ENCODE measurements at regions not wholly inside any gene's neighbourhood (a gene's known extent, or its start where the extent isn't known, plus 50 kb on each side); places are given as distances from the start of the nearest gene placed in this dataset.

GRCh38 chr16:55008836-55009510, 78.3 kb downstream of the IRX5 start:
- no peak overlapping the region for H3K18ac ChIP-seq (ENCODE audit: low read depth in 1 of 2, low read length in 2 of 2)
- H3K4me1 ChIP-seq (ENCODE audit: control insufficient read depth, insufficient read depth, low read depth, low read length) = no peaks in the 10 kb centered on the region
- peaks cover 10 to 14% of the 10 kb centered on the region in 2 experiments for H3K27me3 ChIP-seq (ENCODE audit: control insufficient read depth in 1 of 2, insufficient read depth in 1 of 2, low read length in 2 of 2)
- no peak overlapping the region for H3K4me2 ChIP-seq (ENCODE audit: low read length, poor library complexity, severe bottlenecking)
- no peak overlapping the region for H3K14ac ChIP-seq (ENCODE audit: low read length in 2 of 2)
- no peak overlapping the region for H2BK12ac ChIP-seq (ENCODE audit: low read length in 2 of 2)
- H3K4ac ChIP-seq (ENCODE audit: low read depth in 1 of 2, low read length in 2 of 2) = no peak overlapping the region
- 82% methylated on average over 14 of the region's 15 CpGs for WGBS
- H2BK15ac ChIP-seq (ENCODE audit: low read depth, poor library complexity, severe bottlenecking) = no peak overlapping the region
- H3K4me3 ChIP-seq (ENCODE audit: insufficient read depth in 1 of 2, low read depth in 1 of 2, low read length in 2 of 2) = no peak overlapping the region
- H3K79me1 ChIP-seq (replicated peaks; ENCODE audit: low read length, poor library complexity, severe bottlenecking) = no peaks in the 10 kb centered on the region
- no peak overlapping the region for H4K91ac ChIP-seq (ENCODE audit: low read length)
- no peak overlapping the region for H3K9ac ChIP-seq (ENCODE audit: low read length)
- no peak overlapping the region for H2BK5ac ChIP-seq (ENCODE audit: low read depth, low read length, poor library complexity, severe bottlenecking)
- no peak for DNase-seq
- H4K8ac ChIP-seq (ENCODE audit: low read length) = no peak overlapping the region
- no peak overlapping the region for H2AFZ ChIP-seq (ENCODE audit: low read depth, low read length)
- no peak overlapping the region for H3K23ac ChIP-seq (ENCODE audit: low read length in 2 of 2)
- no peaks in the 10 kb centered on the region for H3K9me3 ChIP-seq (ENCODE audit: control insufficient read depth, low read length)
- no peaks in the 10 kb centered on the region for H3K36me3 ChIP-seq (ENCODE audit: control insufficient read depth in 1 of 2, insufficient read depth in 2 of 2, low read depth in 1 of 2, low read length in 2 of 2)
- no peak overlapping the region for H2AK5ac ChIP-seq (ENCODE audit: low read length, severe bottlenecking)
- no peak overlapping the region for H3K27ac ChIP-seq (ENCODE audit: low read length, poor library complexity, severe bottlenecking)
- no peak overlapping the region for H2BK120ac ChIP-seq (ENCODE audit: low read depth, low read length)

GRCh38 chr16:55009581-55009980, 78.9 kb downstream of the IRX5 start:
- no peak overlapping the region for H2BK5ac ChIP-seq (ENCODE audit: low read depth, low read length, poor library complexity, severe bottlenecking)
- no peaks in the 10 kb centered on the region for H3K79me1 ChIP-seq (replicated peaks; ENCODE audit: low read length, poor library complexity, severe bottlenecking)
- H2AFZ ChIP-seq (ENCODE audit: low read depth, low read length) = no peak overlapping the region
- no peak overlapping the region for H3K4me3 ChIP-seq (ENCODE audit: insufficient read depth in 1 of 2, low read depth in 1 of 2, low read length in 2 of 2)
- no peak overlapping the region for H3K23ac ChIP-seq (ENCODE audit: low read length in 2 of 2)
- no peak overlapping the region for H2BK120ac ChIP-seq (ENCODE audit: low read depth, low read length)
- no peak overlapping the region for H2AK5ac ChIP-seq (ENCODE audit: low read length, severe bottlenecking)
- no peaks in the 10 kb centered on the region for H3K9me3 ChIP-seq (ENCODE audit: control insufficient read depth, low read length)
- no peak overlapping the region for H3K18ac ChIP-seq (ENCODE audit: low read depth in 1 of 2, low read length in 2 of 2)
- no peak overlapping the region for H2BK15ac ChIP-seq (ENCODE audit: low read depth, poor library complexity, severe bottlenecking)
- 81% methylated on average over 10 of the region's 10 CpGs for WGBS
- no peaks in the 10 kb centered on the region for H3K4me1 ChIP-seq (ENCODE audit: control insufficient read depth, insufficient read depth, low read depth, low read length)
- no peak overlapping the region for H3K9ac ChIP-seq (ENCODE audit: low read length)
- no peaks in the 10 kb centered on the region for H3K36me3 ChIP-seq (ENCODE audit: control insufficient read depth in 1 of 2, insufficient read depth in 2 of 2, low read depth in 1 of 2, low read length in 2 of 2)
- no peak overlapping the region for H4K8ac ChIP-seq (ENCODE audit: low read length)
- no peak overlapping the region for H3K14ac ChIP-seq (ENCODE audit: low read length in 2 of 2)
- H4K91ac ChIP-seq (ENCODE audit: low read length) = no peak overlapping the region
- H3K4ac ChIP-seq (ENCODE audit: low read depth in 1 of 2, low read length in 2 of 2) = no peak overlapping the region
- no peak overlapping the region for H2BK12ac ChIP-seq (ENCODE audit: low read length in 2 of 2)
- no peak for DNase-seq
- no peak overlapping the region for H3K4me2 ChIP-seq (ENCODE audit: low read length, poor library complexity, severe bottlenecking)
- H3K27ac ChIP-seq (ENCODE audit: low read length, poor library complexity, severe bottlenecking) = no peak overlapping the region
- H3K27me3 ChIP-seq (ENCODE audit: control insufficient read depth in 1 of 2, insufficient read depth in 1 of 2, low read length in 2 of 2) = peaks cover 11 to 14% of the 10 kb centered on the region in 2 experiments

GRCh38 chr16:55010492-55011160, 80.0 kb downstream of the IRX5 start:
- Histone ChIP-seq H3K18ac (ENCODE audit: low read depth in 1 of 2, low read length in 2 of 2) (no peak overlapping the region), H3K9me3 (ENCODE audit: control insufficient read depth, low read length) (no peaks in the 10 kb centered on the region), H2AK5ac (ENCODE audit: low read length, severe bottlenecking) (no peak overlapping the region), H3K4ac (ENCODE audit: low read depth in 1 of 2, low read length in 2 of 2) (no peak overlapping the region), H3K4me1 (ENCODE audit: control insufficient read depth, insufficient read depth, low read depth, low read length) (no peaks in the 10 kb centered on the region), H2BK5ac (ENCODE audit: low read depth, low read length, poor library complexity, severe bottlenecking) (no peak overlapping the region), H3K23ac (ENCODE audit: low read length in 2 of 2) (no peak overlapping the region), H4K91ac (ENCODE audit: low read length) (no peak overlapping the region), H2AFZ (ENCODE audit: low read depth, low read length) (no peak overlapping the region), H3K9ac (ENCODE audit: low read length) (no peak overlapping the region), H3K14ac (ENCODE audit: low read length in 2 of 2) (no peak overlapping the region), H4K8ac (ENCODE audit: low read length) (no peak overlapping the region), H3K36me3 (ENCODE audit: control insufficient read depth in 1 of 2, insufficient read depth in 2 of 2, low read depth in 1 of 2, low read length in 2 of 2) (no peaks in the 10 kb centered on the region), H2BK120ac (ENCODE audit: low read depth, low read length) (no peak overlapping the region), H2BK15ac (ENCODE audit: low read depth, poor library complexity, severe bottlenecking) (no peak overlapping the region), H3K27me3 (ENCODE audit: control insufficient read depth in 1 of 2, insufficient read depth in 1 of 2, low read length in 2 of 2) (peaks cover 11 to 18% of the 10 kb centered on the region in 2 experiments), H3K79me1 (replicated peaks; ENCODE audit: low read length, poor library complexity, severe bottlenecking) (no peaks in the 10 kb centered on the region), H3K4me3 (ENCODE audit: insufficient read depth in 1 of 2, low read depth in 1 of 2, low read length in 2 of 2) (no peak overlapping the region), H3K27ac (ENCODE audit: low read length, poor library complexity, severe bottlenecking) (no peak overlapping the region), H3K4me2 (ENCODE audit: low read length, poor library complexity, severe bottlenecking) (no peak overlapping the region), H2BK12ac (ENCODE audit: low read length in 2 of 2) (no peak overlapping the region)
- no peak for DNase-seq
- 75% methylated on average over 14 of the region's 14 CpGs for WGBS

GRCh38 chr16:55012362-55012761, 81.7 kb downstream of the IRX5 start:
- Histone ChIP-seq H3K27me3 (ENCODE audit: control insufficient read depth in 1 of 2, insufficient read depth in 1 of 2, low read length in 2 of 2) (peaks cover 8 to 33% of the 10 kb centered on the region in 2 experiments), H3K14ac (ENCODE audit: low read length in 2 of 2) (no peak overlapping the region), H4K8ac (ENCODE audit: low read length) (no peak overlapping the region), H4K91ac (ENCODE audit: low read length) (no peak overlapping the region), H3K9me3 (ENCODE audit: control insufficient read depth, low read length) (no peaks in the 10 kb centered on the region), H3K18ac (ENCODE audit: low read depth in 1 of 2, low read length in 2 of 2) (no peak overlapping the region), H2BK12ac (ENCODE audit: low read length in 2 of 2) (no peak overlapping the region), H3K4me2 (ENCODE audit: low read length, poor library complexity, severe bottlenecking) (no peak overlapping the region), H3K23ac (ENCODE audit: low read length in 2 of 2) (no peak overlapping the region), H3K79me1 (replicated peaks; ENCODE audit: low read length, poor library complexity, severe bottlenecking) (no peaks in the 10 kb centered on the region), H3K27ac (ENCODE audit: low read length, poor library complexity, severe bottlenecking) (no peak overlapping the region), H3K4me1 (ENCODE audit: control insufficient read depth, insufficient read depth, low read depth, low read length) (no peaks in the 10 kb centered on the region), H3K9ac (ENCODE audit: low read length) (no peak overlapping the region), H2BK5ac (ENCODE audit: low read depth, low read length, poor library complexity, severe bottlenecking) (no peak overlapping the region), H2BK15ac (ENCODE audit: low read depth, poor library complexity, severe bottlenecking) (no peak overlapping the region), H2BK120ac (ENCODE audit: low read depth, low read length) (no peak overlapping the region), H2AFZ (ENCODE audit: low read depth, low read length) (no peak overlapping the region), H3K36me3 (ENCODE audit: control insufficient read depth in 1 of 2, insufficient read depth in 2 of 2, low read depth in 1 of 2, low read length in 2 of 2) (no peaks in the 10 kb centered on the region), H2AK5ac (ENCODE audit: low read length, severe bottlenecking) (no peak overlapping the region), H3K4me3 (ENCODE audit: insufficient read depth in 1 of 2, low read depth in 1 of 2, low read length in 2 of 2) (no peak overlapping the region), H3K4ac (ENCODE audit: low read depth in 1 of 2, low read length in 2 of 2) (no peak overlapping the region)
- no peak for DNase-seq
- WGBS = 65% methylated on average over 2 of the region's 2 CpGs
